GM21825 (cell line): ENCODE measurements at regions not wholly inside any gene's neighbourhood (a gene's known extent, or its start where the extent isn't known, plus 50 kb on each side); places are given as distances from the start of the nearest gene placed in this dataset.

Experiments used
- ATAC-seq: cut with Tn5 transposase; IDR thresholded peaks from one replicate; pipeline ENCODE4 v1.9.1; 2021; ENCODE audit warnings: mild to moderate bottlenecking, moderate library complexity; ENCODE audit not compliant: unreplicated experiment

DNA sequence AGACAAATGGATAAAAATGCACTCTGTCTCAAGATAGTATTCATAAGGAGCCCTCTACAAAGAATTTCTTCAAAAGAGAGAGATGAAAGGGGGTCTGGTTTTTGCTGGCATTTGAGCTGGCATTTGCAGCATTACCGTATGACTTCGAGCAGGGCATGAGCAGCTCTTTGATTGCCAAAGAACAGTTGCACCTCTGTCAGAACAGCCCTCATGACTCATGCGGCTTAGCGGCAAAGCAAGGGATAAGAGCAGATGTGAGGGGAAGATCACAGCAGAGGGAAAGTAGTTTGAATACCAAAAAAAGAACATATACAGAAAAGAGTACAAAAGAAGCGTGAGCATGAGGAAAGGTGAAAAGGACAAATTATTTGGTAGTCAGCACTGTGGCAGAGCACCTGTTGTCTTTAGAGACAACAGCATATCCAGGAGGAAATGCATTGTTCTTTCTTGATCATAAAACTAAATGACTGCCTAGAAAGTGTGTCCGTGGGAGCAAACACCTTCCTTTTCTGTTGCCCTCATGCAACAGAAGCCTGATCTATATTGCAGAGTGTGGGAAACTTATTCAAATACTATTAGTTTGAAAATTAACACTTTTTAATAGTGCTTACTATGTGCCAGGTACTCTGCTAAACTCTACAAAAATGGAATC is 80.5 kb upstream of the SLC24A5 start:
- no peak for ATAC-seq

DNA sequence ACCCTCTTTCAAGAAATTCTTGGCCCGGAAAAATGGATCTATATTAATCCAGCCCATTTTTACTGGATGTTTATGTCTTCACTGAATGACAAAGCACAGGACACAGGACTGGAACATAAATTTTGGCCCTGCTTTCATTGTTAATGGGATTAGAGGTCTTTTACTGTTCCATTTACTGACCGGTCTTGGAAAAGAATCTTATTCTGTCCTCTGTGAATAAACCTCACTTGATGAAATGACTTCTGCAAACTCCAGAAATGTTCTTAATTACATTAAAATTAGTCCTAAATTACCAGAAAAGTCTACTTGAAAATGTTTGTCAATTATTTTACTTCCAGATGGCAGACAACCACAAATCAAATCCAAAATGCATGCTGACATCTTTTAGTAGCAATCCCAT is 79.3 kb upstream of the SLC24A5 start:
- ATAC-seq: no peak

DNA sequence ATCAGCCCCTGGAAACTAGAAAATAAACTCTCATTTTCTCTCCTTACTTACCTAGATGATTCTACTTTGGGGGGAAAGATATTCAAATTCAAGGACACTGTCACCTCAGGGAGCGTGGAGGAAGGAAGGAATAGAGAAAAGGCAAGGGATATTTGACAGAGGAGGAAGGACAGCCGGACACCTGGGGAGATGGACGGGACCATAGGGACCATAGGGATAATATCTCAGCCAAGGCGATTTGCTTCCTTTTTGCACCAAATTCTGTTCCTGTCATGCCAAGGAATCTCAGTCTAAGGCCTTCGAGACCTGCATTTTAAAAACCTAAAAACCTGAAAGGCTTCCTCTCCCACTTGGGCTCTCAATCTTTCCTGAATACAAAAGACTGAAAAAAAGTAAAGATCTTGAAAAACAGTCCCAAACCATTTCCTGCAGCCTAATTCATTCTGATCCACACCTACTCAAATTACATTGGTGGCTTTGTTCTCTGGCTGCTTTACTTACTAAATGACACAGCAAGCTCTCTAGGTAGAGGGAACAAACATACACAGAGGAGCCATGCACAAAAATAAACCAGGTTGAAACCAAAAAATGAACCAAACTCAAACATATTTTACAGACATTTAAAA is 73.9 kb upstream of the SLC24A5 start:
- no peak for ATAC-seq

DNA sequence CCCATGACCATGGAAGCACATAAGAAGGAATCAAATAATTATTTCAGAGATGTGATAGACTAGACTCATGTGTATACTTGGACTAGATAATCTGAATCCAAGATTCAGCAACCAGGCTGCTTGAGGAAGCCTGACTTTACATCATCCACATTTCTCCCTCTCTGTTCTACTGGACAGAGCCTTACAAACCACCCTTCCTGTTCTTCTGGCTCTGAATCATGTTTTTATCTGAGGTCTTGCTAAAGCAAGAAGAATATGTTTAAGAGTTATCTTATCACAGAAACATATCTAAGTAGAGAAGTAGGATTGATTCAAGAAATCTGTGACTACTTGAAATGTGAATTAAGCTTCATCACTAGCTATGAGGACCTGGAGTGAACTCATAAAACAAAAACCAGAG is 71.1 kb upstream of the SLC24A5 start:
- no peak for ATAC-seq

DNA sequence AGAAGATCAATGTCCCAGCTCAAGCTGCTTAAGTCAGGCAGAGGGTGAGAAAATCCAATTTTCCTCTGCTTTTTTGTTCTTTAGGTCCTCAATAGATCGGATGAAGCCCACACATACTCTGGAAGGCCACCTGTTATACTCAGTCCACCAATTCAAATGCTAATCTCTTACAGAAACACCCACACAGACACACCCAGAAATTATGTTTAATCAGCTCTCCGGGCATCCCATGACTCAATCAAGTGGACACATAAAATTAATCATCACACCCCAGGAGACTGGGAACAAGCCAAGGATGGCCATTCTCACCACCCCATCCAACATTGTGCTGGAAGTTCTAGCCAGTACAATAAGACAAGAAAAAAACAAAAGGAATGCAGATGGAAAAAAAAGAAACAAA is 67.8 kb upstream of the SLC24A5 start:
- no peak for ATAC-seq

DNA sequence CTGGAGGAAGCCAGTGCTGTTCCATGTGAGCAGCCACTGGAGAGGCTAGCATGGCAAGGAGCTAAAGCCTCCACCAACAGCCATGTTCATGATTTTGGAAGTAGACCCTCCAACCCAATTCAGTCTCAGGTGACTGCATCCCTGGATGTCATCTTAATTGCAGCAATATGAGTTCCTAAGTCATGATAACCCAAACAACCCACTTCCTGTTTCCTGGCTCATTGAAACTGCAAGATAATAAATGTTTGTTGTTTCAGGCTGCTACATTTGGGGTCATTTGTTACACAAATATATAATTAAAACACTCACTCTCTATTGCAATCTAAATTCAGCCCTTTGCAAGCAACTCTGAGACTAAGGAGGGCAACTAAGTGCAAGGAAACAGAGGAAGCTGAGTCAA is 62.4 kb upstream of the SLC24A5 start:
- ATAC-seq: no peak

DNA sequence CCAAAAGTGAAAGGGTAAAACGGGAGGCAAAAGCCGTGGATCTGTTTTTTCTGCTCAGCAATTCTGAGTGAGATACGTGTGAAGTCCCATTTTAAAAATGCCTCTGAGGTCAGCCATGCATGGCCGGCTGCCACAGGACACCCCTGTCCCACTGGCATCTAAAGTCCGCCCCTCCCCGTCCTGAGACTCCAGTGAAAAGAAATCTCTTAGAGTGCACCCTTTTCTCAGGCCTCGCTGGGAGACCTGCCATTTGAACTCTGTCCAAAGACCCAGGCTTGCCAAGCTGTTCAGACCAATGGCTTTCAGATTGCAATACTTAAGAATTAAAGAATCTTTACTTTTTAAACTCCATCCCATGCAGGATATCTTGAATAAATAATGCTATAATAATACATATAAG is 61.0 kb upstream of the SLC24A5 start:
- no peak for ATAC-seq

DNA sequence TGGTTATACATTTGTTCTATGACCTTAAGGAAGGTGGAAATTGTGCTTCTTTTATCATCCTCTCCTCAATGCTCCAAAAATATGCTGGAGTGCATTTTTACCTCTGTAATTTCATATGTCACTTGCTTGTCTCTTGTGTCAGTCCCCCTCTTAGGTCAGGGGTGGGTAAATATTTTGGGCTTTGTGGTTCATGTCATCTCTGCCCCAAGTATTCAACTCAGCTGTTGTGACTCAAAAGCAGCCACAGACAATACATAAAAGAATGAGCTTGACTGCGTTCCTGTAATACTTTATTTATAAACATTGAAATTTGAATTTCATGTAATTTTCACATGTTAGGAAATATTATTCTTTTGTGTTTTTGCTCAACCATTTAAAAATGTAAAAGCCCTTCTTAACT is 60.4 kb upstream of the SLC24A5 start:
- ATAC-seq: no peak

DNA sequence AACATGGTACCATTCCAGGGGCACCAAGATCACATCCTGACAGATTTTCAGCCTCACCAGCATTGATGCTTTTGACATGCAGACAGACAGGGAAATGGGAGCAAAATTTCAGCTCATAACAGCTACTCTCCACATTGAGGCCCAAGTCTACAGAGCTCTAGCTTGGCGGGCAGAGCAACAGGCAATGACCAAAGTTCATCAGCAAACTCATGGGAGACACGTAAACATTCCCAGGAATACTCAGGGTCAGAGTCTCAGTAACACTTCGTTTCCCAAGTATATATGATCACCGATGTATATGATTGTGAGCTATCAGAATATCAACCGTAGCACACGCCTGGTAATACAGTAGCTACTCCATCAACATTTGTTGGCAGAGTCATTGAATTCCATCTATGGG is 59.2 kb upstream of the SLC24A5 start:
- no peak for ATAC-seq

DNA sequence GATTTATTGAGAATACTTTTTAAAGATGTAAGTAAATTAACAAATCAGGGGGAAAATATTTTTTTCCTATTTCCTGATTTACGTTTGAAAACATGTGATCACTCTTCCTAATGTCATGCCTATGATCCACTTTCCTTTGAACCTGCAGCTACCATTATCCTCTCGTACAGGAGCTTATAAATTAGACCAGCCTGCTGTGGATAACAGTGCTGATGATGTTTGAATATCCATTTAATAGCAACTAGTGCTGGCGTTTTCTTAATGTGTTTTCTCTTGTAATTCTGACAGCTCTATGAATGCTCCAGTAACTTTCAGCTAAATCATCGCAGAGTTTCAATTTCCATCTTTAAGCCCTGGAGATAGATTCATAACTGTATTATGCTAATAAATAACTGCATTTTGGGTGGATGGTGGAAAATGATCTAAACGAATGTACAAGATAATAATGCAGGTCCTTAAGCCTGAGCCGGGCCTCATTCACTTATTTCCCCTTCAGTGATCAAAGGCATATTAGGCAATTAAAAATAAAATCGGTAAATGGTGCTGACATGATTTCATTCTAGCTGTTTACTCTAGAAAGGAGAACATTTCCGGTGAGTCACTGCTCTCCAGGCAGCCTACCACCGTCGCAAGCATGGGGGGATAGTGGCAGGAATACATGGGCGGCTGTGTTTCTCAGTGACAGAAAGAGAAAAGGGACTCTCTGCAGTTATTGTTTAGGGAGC is 58.5 kb upstream of the SLC24A5 start:
- no peak for ATAC-seq

DNA sequence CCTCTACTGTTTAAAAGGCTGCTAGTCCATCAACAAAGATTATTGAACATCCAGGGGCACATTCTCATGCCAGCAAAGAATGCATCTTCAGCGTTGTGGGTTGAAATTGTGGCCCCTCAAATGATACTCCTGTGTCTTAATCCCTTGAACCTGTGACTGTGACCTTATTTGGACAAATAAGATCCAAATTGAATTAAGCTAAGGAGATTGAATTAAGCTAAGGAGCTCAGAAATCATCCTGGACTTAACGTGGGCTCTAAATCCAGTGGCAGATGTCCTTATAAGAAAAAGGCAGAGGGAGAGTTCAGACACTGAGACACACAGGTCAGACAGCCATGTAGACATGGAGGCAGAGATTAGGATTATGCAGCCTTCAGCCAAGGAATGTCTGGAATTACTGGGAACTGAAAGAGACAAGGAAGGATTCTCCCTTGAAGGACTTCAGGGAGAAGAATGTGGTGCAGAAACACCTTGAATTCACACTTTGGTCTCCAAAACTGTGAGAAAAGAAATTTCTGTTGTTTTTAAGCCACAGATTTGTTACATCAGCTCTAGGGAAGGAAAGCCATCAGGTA is 57.3 kb upstream of the SLC24A5 start:
- ATAC-seq: no peak

DNA sequence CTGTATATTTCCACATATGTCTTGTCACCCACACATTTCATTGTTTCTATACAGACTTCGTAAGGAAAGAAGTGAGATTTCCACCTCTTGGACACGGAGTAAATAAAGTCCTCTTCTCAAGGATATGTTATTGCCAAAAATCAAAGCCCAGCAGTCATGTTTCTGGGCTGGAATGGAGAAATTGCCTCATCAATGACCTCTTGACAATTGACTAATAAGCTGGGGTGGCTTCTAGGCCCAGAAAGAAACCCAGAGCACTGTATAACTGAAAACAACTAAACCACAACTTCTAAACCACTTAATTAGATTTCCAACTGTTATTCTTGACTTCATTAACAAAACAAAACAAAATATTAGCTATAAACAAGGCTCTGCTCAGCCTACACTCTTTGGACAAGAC is 56.4 kb upstream of the SLC24A5 start:
- ATAC-seq: no peak

DNA sequence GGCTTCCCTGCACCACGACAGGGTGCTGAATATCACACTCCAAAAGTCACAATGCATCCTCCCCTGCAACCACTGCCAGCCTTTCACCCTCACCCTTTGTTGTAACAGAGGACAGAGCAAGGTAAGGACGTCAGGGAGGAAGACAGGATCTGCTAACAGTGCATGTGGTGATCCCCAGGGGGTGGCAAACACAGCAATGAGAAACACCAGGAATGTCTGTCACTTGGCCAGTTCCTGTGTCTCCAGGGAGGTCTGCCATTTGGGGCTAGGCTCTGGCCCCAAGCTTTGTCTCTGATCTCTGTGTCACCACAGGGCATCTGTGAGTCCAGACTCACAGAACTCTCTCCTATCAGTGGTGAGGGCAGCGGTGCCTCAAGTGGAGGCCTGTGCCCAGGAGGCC is 54.3 kb upstream of the SLC24A5 start:
- ATAC-seq: no peak
